ENCODE measurements at regions not wholly inside any gene's neighbourhood (a gene's known extent, or its start where the extent isn't known, plus 50 kb on each side); places are given as distances from the start of the nearest gene placed in this dataset.

DNA sequence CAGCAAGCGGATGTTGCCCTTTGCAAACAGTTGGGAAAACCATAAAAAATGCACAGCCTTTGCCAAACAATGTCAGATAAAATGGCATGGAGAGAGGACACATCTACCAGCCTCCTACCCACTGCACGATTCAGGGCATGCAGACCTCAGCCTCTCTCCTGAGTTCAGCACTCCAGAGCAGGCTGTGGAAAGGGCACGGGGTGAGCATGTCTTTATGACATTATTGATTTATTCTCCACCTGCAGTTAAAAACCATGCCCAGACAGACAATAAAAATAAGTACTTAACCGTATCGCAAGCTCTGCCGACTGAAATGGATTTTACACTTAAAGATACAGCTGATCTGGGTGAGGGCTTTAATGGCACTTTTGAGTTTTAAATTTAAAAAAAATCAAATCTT is 127.1 kb downstream of the MAF start (continued):
- TF ChIP-seq U2AF1 (optimal IDR thresholded peaks at IDR 0.05; ENCODE audit: low read depth, low read length) (no peak), RBM15 (IDR thresholded peaks at IDR 0.05; ENCODE audit: insufficient read depth, low read length) (no peak), POLR2A (conservative IDR thresholded peaks at IDR 0.05) (no peak), ARHGAP35 (IDR thresholded peaks at IDR 0.05; ENCODE audit: partially characterized antibody) (no peak), PML (IDR thresholded peaks at IDR 0.05; ENCODE audit: low read length) (no peak), KDM1A (IDR thresholded peaks at IDR 0.05) (no peak), ZNF512 (tag; IDR thresholded peaks at IDR 0.05) (no peak), ZNF668 (CRISPR knock-in tag; IDR thresholded peaks at IDR 0.05) (no peak), SMAD1 (IDR thresholded peaks at IDR 0.05; ENCODE audit: low read depth, low read length, partially characterized antibody) (no peak)

GRCh38 chr16:79472426-79472825 is 128.1 kb downstream of the MAF start:
- H3K27me3 ChIP-seq (ENCODE audit: control insufficient read depth in 2 of 2, insufficient read depth in 2 of 2, low read length in 2 of 2): peaks cover 0 to 14% of the 10 kb centered on the region in 2 experiments; a peak in 1 of 5 replicates
- H3K4me1 ChIP-seq (replicated peaks in 1 of 2; ENCODE audit: control insufficient read depth in 2 of 2, insufficient read depth in 2 of 2, low read length in 2 of 2): no peaks in the 10 kb centered on the region
- no TSS peak for BruUV-seq (replicated peaks)
- ATAC-seq (no peak), DNase-seq (ENCODE audit: extremely low read depth in 1 of 4, low spot score in 3 of 4) (no peak), FAIRE-seq (no peak)
- no peaks in the 10 kb centered on the region for H3K79me2 ChIP-seq (ENCODE audit: control insufficient read depth, insufficient read depth, low read length)
- H3K36me3 ChIP-seq (ENCODE audit: control insufficient read depth, insufficient read depth, low read length): no peaks in the 10 kb centered on the region
- 2% methylated on average over 3 of the region's 3 CpGs for whole genome bisulfite sequencing (ENCODE audit: insufficient coverage, low coverage, missing lambda C conversion rate)
- H3K9ac ChIP-seq (ENCODE audit: insufficient read depth in 1 of 2, low read depth in 2 of 2, low read length in 2 of 2): no peak overlapping the region
- H3K9me1 ChIP-seq (ENCODE audit: control insufficient read depth, insufficient read depth, low read length): no peaks in the 10 kb centered on the region
- H2AFZ ChIP-seq (ENCODE audit: low read depth, low read length): no peak overlapping the region
- CTCF ChIA-PET (ENCODE audit: low intra/inter-chr PET ratio): no interaction called here
- H3K27ac ChIP-seq (ENCODE audit: extremely low read depth, low read depth, low read length): no peak overlapping the region
- H3K4me3 ChIP-seq: no peak overlapping the region
- intact Hi-C loops (cut with micrococcal nuclease): no loop called here
- in situ Hi-C loops (cut with MboI): no loop called here
- TF ChIP-seq, protein P1, sequence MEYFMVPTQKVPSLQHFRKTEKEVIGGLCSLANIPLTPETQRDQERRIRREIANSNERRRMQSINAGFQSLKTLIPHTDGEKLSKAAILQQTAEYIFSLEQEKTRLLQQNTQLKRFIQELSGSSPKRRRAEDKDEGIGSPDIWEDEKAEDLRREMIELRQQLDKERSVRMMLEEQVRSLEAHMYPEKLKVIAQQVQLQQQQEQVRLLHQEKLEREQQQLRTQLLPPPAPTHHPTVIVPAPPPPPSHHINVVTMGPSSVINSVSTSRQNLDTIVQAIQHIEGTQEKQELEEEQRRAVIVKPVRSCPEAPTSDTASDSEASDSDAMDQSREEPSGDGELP (CRISPR knock-in tag; IDR thresholded peaks at IDR 0.05; ENCODE audit: borderline replicate concordance): no peak
- TF ChIP-seq HNRNPK (IDR thresholded peaks at IDR 0.05; ENCODE audit: low read depth, low read length, poor library complexity, severe bottlenecking) (no peak), ZC3H8 (IDR thresholded peaks at IDR 0.05) (no peak)
- H3K9me3 ChIP-seq (replicated peaks; ENCODE audit: control insufficient read depth, insufficient read depth, low read depth, low read length): no peaks in the 10 kb centered on the region
- no peak overlapping the region for H3K4me2 ChIP-seq (ENCODE audit: insufficient read depth, low read length)
- no peaks in the 10 kb centered on the region for H4K20me1 ChIP-seq (replicated peaks; ENCODE audit: control insufficient read depth, insufficient read depth, low read length)
- POLR2A ChIA-PET: no interaction called here
